Upper lobe of left lung (tissue), 6 donors: ENCODE measurements at regions not wholly inside any gene's neighbourhood (a gene's known extent, or its start where the extent isn't known, plus 50 kb on each side); places are given as distances from the start of the nearest gene placed in this dataset.

Source experiments
- ATAC-seq, 2 donors: fragments of 200-7000 bp; cut with Tn5 transposase; one replicate each; pipeline ENCODE4 v1.9.1; 2022; ENCODE audit warnings: mild to moderate bottlenecking in 2 of 2, moderate library complexity in 2 of 2; ENCODE audit not compliant: low FRiP score in 2 of 2
- DNase-seq, 2 donors: peaks; one replicate each; pipeline ENCODE4 v3.0.0-alpha.2; 2019 to 2020
- H3K27ac ChIP-seq, 4 donors: fragments of 200-600 bp; sonication (generic); one replicate each; pipeline ENCODE4 v1.5.1; 2016 to 2019
- H3K27me3 ChIP-seq, 4 donors: fragments of 200-600 bp; sonication (generic); one replicate each; pipeline ENCODE4 v1.5.1; 2017 to 2019
- H3K36me3 ChIP-seq, 4 donors: fragments of 200-600 bp; sonication (generic); one replicate each; pipeline ENCODE4 v1.5.1; 2016 to 2019
- H3K4me1 ChIP-seq, 4 donors: fragments of 200-600 bp; sonication (generic); one replicate each; pipeline ENCODE4 v1.5.1; 2018 to 2019
- H3K4me3 ChIP-seq, 4 donors: fragments of 200-600 bp; sonication (generic); one replicate each; pipeline ENCODE4 v1.5.1; 2017 to 2019; ENCODE audit warnings: mild to moderate bottlenecking in 2 of 4, moderate library complexity in 1 of 4
- H3K9me3 ChIP-seq, 4 donors: fragments of 200-600 bp; sonication (generic); one replicate each; pipeline ENCODE4 v1.5.1; 2018 to 2019
- CTCF ChIP-seq, 6 experiments: fragments of 450-650 bp in 4 of 6; fragments of 200-600 bp in 2 of 6; sonication (generic) in 2 of 6; IDR thresholded peaks; one replicate each; pipeline ENCODE4 v1.5.1; 2016 to 2019; ENCODE audit warnings: antibody characterized with exemption in 6 of 6
- EP300 ChIP-seq, 4 donors: sonication (generic); formaldehyde crosslinking; IDR thresholded peaks; one replicate each; pipeline ENCODE4 v1.5.1; 2017; ENCODE audit warnings: antibody characterized with exemption in 4 of 4, control low read depth in 2 of 4
- POLR2A ChIP-seq, 4 donors: fragments of 450-650 bp; IDR thresholded peaks; one replicate each; pipeline ENCODE4 v1.5.1; 2016 to 2017; ENCODE audit warnings: antibody characterized with exemption in 4 of 4, mild to moderate bottlenecking in 2 of 4
- POLR2AphosphoS5 ChIP-seq, 2 donors: sonication (generic); formaldehyde crosslinking; IDR thresholded peaks; one replicate each; pipeline ENCODE4 v1.5.1; 2017; ENCODE audit warnings: antibody characterized with exemption in 2 of 2
- WGBS, 2 donors: methylation state at CpG; one replicate each; pipeline ENCODE4 v1.1.5; 2017 to 2018; 5-methylcytosine and 5-hydroxymethylcytosine counted together
- donor health status: DM: no; HTN: no; CAD: no; lungs with moderate emphysema.
- donor health status: DM: no; HTN: yes; CAD: no; lungs with severe emphysema.

- Histone ChIP-seq H3K4me1 (peaks cover 0 to 4% (median 0%) of the 10 kb centered on the region in 4 donors), H3K27me3 (no peaks in the 10 kb centered on the region), H3K9me3 (no peaks in the 10 kb centered on the region), H3K27ac (no peak overlapping the region), H3K4me3 (no peak overlapping the region), H3K36me3 (no peaks in the 10 kb centered on the region)
- DNase-seq (no peak), ATAC-seq (no peak)
- TF ChIP-seq EP300 (IDR thresholded peaks at IDR 0.05) (no peak), POLR2A (IDR thresholded peaks at IDR 0.05) (no peak), CTCF (IDR thresholded peaks at IDR 0.05) (no peak), POLR2AphosphoS5 (IDR thresholded peaks at IDR 0.05) (no peak)
- WGBS, 2 donors: 36 to 38% methylated on average over 1 of the region's 1 CpG
Observed at GRCh38 chr12:92437452-92437851, 265.3 kb upstream of the PLEKHG7 start.

GRCh38 chr12:92436856-92437255 lies 265.9 kb upstream of the PLEKHG7 start:
- no peak overlapping the region for H3K27ac ChIP-seq
- WGBS, 2 donors: 86 to 97% methylated on average over 2 of the region's 2 CpGs
- no peaks in the 10 kb centered on the region for H3K27me3 ChIP-seq
- ATAC-seq (no peak), DNase-seq (no peak)
- no peaks in the 10 kb centered on the region for H3K36me3 ChIP-seq
- no peak for TF ChIP-seq POLR2AphosphoS5 (IDR thresholded peaks at IDR 0.05)
- TF ChIP-seq EP300 (IDR thresholded peaks at IDR 0.05): no peak
- TF ChIP-seq CTCF (IDR thresholded peaks at IDR 0.05): no peak
- TF ChIP-seq POLR2A (IDR thresholded peaks at IDR 0.05): no peak
- peaks cover 0 to 4% (median 0%) of the 10 kb centered on the region in 4 donors for H3K4me1 ChIP-seq
- no peak overlapping the region for H3K4me3 ChIP-seq
- H3K9me3 ChIP-seq: no peaks in the 10 kb centered on the region

GRCh38 chr12:92434607-92435025 lies 268.2 kb upstream of the PLEKHG7 start:
- H3K4me3 ChIP-seq: no peak overlapping the region
- no peaks in the 10 kb centered on the region for H3K27me3 ChIP-seq
- H3K9me3 ChIP-seq: no peaks in the 10 kb centered on the region
- peaks cover 0 to 4% (median 0%) of the 10 kb centered on the region in 4 donors for H3K4me1 ChIP-seq
- DNase-seq (no peak), ATAC-seq (no peak)
- no peak overlapping the region for H3K27ac ChIP-seq
- WGBS, 2 donors: 75 to 95% methylated on average over 1 of the region's 1 CpG
- no peaks in the 10 kb centered on the region for H3K36me3 ChIP-seq
- TF ChIP-seq POLR2AphosphoS5 (IDR thresholded peaks at IDR 0.05) (no peak), POLR2A (IDR thresholded peaks at IDR 0.05) (no peak), EP300 (IDR thresholded peaks at IDR 0.05) (no peak), CTCF (IDR thresholded peaks at IDR 0.05) (no peak)

- ATAC-seq: no peak
Observed at GRCh38 chr12:92432724-92433441, 269.9 kb upstream of the PLEKHG7 start.

More at GRCh38 chr12:92432724-92433441, 269.9 kb upstream of the PLEKHG7 start:
- peaks cover 0 to 4% (median 0%) of the 10 kb centered on the region in 4 donors for H3K4me1 ChIP-seq
- TF ChIP-seq POLR2AphosphoS5 (IDR thresholded peaks at IDR 0.05) (no peak), CTCF (IDR thresholded peaks at IDR 0.05) (no peak), POLR2A (IDR thresholded peaks at IDR 0.05) (no peak), EP300 (IDR thresholded peaks at IDR 0.05) (no peak)
- H3K36me3 ChIP-seq: no peaks in the 10 kb centered on the region
- no peak overlapping the region for H3K4me3 ChIP-seq
- no peaks in the 10 kb centered on the region for H3K9me3 ChIP-seq
- 74 to 95% methylated on average over 4 of the region's 4 CpGs for WGBS, 2 donors
- no peaks in the 10 kb centered on the region for H3K27me3 ChIP-seq
- DNase-seq: no peak
- H3K27ac ChIP-seq: no peak overlapping the region
